GM18505 (cell line): ENCODE measurements at regions not wholly inside any gene's neighbourhood (a gene's known extent, or its start where the extent isn't known, plus 50 kb on each side); places are given as distances from the start of the nearest gene placed in this dataset.
"Not testable (repeated sequence)": the region's sequence is repeated elsewhere in the genome, so short reads cannot be mapped to it uniquely, and the experiment has no call there.

Experiments
- ATAC-seq: cut with Tn5 transposase; IDR thresholded peaks from one replicate; pipeline ENCODE4 v1.9.1; 2021; ENCODE audit not compliant: unreplicated experiment
- POLR2A ChIP-seq: IDR thresholded peaks from 4 replicates; pipeline ENCODE4 v1.6.1; 2011; ENCODE audit warnings: borderline replicate concordance; ENCODE audit not compliant: insufficient read depth, insufficient read length; ENCODE audit errors: extremely low read depth

DNA sequence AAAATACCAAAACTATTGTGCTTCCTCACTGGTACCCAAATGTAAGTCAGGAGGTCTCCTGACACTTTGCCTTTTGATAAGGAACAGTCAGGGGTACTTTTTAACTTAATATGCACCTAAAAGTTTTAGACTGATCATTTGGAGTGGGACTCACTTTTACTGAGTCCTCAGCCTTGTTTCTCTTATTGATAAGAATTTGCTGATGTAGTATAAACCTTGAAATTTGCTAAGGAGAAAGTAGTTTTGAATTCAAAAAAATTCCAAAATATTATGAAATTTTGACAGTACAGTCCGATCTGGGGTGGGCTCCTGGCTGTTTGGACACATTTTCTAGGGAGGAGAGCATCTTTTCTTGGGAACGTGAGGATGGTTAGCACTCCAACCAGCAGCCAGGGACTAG lies 91.4 kb upstream of the GATB start:
- no peak for ATAC-seq

DNA sequence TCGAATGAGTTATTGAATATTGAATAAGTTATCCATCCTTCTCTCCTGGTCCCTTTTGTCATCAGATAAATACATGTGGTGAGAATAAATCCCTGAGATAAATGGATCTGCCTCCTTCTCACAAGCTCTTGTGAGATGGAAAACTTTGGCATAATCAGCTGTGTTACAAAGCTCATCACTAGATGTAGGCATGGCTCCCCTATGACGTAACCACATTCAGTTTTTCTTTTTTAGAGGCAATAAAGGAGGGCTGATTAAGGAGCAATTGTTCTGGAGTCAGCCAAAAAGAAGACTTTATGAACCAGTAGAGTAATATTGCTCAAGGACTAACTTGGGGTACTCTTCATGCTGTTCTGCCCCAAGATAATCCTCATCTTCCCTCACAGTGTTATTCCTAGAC lies 90.5 kb upstream of the GATB start:
- ATAC-seq: no peak
- no peak for TF ChIP-seq POLR2A

More for the DNA sequence above, 91.4 kb upstream of the GATB start:
- TF ChIP-seq POLR2A: no peak

DNA sequence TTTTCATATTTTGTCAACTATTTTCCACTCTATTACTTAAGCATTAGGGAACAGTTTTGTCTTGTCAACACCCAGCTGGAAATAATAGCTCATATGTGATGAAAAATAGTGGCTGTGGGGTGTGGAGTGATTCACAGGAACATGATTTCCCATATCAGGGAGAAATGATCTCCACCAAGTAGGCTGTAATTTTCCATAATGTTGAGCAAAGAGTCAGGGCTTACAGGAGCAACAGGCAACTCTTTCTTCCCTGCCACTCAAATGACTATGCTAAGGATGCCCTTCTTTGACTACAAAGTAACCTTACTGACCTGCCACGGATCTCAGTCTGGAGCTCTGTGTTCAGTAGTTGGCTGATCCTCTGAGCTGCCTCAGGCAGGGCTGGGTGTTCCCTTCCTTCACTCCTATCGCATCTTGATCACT lies 90.0 kb upstream of the GATB start:
- TF ChIP-seq POLR2A: no peak
- no peak for ATAC-seq

DNA sequence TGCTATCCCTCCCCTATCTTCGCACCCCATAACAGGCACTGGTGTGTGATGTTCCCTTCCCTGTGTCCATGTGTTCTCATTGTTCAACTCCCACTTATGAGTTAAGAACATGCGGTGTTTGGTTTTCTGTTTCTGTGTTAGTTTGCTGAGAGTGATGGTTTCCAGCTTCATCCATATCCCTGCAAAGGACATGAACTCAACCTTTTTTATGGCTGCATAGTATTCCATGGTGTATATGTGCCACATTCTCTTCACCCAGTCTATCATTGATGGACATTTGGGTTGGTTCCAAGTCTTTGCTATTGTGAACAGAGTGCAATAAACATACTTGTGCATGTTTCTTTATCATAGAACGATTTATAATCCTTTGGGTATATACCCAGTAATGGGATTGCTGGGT lies 84.7 kb upstream of the GATB start:
- not testable (repeated sequence) for ATAC-seq

DNA sequence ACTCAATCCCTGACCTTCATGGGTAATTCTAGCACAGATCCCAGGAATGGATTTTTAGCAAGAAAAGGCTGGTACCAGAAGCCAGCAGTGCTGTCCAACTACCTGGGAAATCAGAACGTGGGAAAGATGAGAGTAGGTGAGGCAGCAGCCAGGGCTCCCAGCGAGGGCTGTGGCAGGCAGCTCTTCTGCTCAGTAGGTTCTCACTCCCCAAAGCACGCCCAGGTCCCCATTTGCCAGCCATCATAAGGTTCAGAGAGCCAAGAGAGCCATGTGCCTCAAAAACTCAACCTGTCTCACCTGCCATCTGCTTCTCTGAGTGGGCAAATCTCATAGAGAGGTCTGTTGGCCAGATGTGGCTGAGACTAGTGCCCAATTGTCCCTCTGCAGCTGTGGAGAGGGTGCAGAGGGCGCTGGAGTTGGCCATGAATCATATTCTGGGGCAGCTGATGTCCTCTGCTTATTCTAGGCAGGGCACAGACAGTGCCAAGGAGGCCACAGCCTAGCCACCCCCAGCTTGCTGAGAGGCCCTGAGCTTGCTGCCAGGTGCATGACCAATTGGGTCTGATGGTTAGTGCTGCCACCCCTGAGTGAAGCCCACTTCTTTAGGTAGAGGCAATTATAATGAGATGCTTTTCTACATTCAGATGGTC lies 81.7 kb upstream of the GATB start:
- no peak for ATAC-seq
- no peak for TF ChIP-seq POLR2A

DNA sequence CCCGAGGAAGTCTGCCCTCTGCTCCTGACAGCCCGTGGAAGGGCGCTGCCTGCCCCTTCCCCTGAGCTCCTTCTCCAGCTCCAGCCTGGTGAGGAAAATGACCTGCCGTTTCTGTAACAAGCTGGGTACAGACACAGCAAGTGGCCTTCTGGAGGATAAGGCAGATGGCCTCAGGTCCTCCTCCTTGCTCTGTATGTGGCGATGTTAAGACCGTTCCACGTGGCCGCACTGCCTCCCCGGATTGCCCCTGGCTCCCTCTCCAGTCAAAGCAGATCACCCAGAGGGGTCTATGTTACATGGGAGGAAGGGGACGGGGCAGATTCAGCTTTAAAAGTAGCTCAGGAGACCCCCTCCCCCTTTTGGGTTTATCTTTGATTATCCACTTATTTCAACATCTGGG lies 80.3 kb upstream of the GATB start:
- no peak for ATAC-seq
- no peak for TF ChIP-seq POLR2A

DNA sequence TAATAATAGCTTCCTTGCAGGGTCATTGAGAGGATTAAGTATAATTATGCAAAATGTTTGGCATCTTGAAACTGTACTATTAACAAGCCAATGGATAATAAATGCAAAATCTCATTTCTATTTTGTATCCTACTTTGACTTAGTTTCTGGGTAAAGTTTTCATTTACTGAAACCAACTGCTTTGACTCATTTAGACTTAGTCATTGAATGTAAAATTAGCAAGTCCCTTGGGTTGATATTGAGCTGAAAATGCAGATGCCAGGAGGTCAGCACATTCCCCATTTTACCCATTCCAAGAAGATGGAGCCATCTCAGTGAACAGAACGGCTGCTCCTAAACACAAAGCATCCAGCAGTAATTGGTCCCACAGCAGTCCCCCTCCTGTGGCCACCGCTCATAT lies 74.7 kb upstream of the GATB start:
- no peak for TF ChIP-seq POLR2A
- ATAC-seq: no peak

DNA sequence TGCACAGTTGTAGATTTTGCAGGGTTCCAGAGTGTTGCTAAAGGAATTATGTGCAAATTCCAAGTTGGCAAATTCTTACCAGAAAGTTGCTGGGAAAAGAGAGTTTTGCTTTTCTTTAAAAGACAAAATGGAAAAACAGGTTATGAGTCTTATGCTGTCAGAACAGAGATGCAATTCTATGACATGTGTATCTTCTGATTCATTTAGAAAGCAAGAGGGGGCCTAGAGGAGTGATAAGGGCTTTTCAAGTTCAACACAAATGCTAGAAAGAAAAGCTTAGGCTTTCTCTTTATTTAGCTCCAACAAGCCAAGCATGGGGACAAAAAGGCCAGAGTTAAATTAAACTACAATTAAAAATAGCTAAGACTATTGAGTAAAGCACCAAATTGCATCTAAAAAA lies 72.4 kb upstream of the GATB start:
- no peak for ATAC-seq
- no peak for TF ChIP-seq POLR2A

DNA sequence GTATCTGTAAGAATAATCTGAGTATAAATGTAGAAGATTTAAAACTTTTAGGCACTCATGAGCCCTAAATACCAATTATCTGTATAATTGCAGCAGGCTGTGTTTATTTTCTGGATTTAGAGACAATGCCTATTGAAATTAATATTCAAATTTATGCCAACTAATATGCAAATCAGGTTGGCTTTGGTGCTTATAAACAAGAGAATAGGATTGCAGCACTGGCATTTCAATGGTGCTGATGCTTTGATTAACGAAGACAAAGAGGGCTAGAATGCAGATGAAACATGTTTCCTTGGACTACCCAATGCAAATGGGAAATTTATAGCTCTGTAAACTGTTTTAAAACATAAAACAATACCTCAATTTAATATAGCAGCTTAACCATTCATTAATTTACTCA lies 70.7 kb upstream of the GATB start:
- no peak for ATAC-seq

DNA sequence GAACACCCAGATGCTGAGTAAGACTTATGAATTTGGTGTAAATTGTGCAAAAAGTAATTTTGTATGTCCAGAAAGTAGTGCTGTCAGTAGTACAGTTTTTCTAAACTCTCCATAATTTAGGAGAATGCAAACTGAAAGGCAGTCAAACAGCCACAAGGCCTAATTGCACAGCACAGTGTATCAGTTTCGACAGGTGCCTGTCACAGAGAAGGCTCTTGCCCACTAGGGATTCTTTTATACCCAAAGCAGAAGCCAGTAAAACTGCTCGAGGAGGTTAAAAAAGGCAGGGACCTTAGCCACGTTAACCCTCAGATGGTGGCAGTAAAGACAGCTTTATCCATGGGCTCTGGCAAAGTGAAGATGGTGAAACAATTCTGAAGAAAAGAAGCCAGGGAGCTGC lies 69.4 kb upstream of the GATB start:
- no peak for TF ChIP-seq POLR2A
- ATAC-seq: no peak

More for the DNA sequence above, 70.7 kb upstream of the GATB start:
- no peak for TF ChIP-seq POLR2A

DNA sequence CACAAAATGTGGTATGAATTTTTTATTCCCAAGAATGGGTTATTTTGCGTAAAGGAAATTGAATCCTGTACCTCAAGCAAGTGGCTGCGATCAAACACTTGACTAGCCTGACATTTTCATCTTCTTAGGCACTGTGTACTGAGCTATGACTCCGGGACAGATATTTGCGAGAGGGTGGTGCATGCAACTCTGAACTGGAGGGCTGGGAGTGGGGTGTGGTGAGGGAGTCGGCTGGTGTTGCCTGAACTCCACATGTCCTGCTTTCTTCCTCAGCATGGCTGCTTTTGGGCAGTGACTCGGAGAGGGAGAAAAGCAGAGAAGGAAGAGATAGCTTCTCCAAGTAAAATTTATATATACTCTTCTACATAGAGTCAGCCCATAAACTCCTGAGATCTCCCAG lies 68.5 kb upstream of the GATB start:
- ATAC-seq: no peak

DNA sequence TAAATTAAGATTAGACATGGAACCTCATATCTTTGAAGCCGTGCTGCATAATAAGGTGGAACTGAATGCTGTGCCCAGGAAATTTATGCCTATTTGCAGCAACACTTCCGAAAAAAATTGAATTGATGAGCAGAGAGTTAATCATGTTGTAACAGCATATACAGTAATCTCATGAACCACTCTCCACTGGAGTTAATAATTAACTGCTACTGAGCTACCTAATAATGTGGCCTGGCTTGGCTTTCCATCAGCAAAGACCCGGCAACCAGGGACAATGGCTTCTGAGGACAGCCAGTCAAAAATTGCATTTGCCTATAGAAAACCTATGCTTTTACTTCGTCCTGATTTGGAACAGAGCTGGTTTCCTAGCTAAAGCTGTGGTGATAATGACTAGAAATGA lies 63.8 kb upstream of the GATB start:
- no peak for TF ChIP-seq POLR2A
- ATAC-seq: no peak

More for the DNA sequence above, 68.5 kb upstream of the GATB start:
- no peak for TF ChIP-seq POLR2A

DNA sequence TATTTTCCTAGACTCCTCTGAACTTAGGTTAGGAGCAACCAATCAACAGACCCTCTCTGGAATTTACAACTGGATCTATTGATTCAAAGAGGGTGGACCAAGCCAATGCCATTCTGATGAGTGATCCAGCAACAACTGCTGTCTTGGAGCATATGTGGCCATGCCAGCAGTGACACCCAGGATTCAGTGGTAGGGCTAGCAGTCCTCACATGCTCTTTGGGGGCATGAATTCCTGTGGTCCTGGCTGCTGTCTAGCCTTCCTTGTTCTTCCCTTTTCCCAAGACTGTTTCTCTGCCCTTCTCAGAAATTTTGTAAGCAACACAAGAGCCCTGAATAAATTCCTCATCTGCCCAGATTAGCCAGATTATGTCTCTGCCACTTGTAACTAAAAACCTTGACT lies 61.5 kb upstream of the GATB start:
- ATAC-seq: no peak
- TF ChIP-seq POLR2A: no peak

DNA sequence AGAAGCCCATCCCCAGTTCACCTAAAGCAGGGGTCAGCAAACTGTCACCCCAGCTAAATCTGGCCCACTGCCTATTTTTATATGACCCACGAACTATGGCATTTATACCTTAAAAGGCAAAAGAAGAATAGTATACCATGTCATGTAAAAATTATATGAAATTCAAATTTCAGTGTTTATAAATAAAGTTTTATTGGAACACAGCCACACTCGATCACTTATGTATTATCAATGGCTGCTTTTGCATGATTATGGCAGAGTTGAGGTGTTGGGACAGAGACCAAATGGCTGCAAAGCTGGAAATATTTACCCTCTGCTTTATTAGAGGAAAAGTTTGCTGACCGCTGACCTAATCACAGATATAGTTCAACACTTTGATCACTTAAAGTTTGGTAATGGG lies 59.2 kb upstream of the GATB start:
- ATAC-seq: no peak
- TF ChIP-seq POLR2A: no peak

DNA sequence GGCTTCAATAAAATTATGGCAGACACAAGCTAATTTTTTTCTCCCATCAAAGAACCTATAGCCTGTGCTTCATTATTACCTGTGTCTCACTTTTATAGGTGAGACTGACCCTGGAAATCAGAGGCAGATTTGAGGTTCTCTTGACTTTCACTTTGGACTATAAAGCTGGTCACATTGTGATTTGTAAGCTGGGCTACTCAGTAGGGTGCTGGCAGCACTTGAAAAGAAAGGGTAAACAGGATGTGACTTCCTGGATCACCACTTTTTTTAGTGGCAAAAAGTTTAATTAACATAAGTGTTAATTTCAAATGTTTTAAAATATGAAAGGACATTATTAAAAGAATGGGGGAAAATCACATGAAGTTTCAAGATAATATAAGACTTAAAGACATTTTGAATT lies 50.6 kb upstream of the GATB start:
- TF ChIP-seq POLR2A: no peak
- ATAC-seq: no peak
